K562 (cell line): ENCODE measurements at regions not wholly inside any gene's neighbourhood (a gene's known extent, or its start where the extent isn't known, plus 50 kb on each side); places are given as distances from the start of the nearest gene placed in this dataset.

Experiments used
- COPS2 ChIP-seq: fragments of 450-650 bp; conservative IDR thresholded peaks from 2 replicates; pipeline ENCODE4 v1.6.1; 2016; ENCODE audit warnings: mild to moderate bottlenecking, moderate library complexity
- NFIC ChIP-seq: fragments of 450-650 bp; IDR thresholded peaks from 2 replicates; pipeline ENCODE4 v1.6.1; 2017; ENCODE audit warnings: mild to moderate bottlenecking, inconsistent platforms
- POLR3G ChIP-seq: IDR thresholded peaks from 2 replicates; pipeline ENCODE4 v1.6.1; 2011; ENCODE audit not compliant: insufficient read length, insufficient replicate concordance; ENCODE audit errors: extremely low read depth
- STAT5A ChIP-seq: IDR thresholded peaks from 2 replicates; pipeline ENCODE4 v1.6.1; 2012; ENCODE audit warnings: low read length, inconsistent platforms, borderline replicate concordance
- ZFP36 ChIP-seq: fragments of 150-350 bp; IDR thresholded peaks from 2 replicates; pipeline ENCODE4 v1.6.1; 2018; ENCODE audit warnings: low read length, low read depth; ENCODE audit not compliant: partially characterized antibody
- ZKSCAN8 ChIP-seq: fragments of 200-800 bp; sonication (Bioruptor generic); IDR thresholded peaks from 2 replicates; pipeline ENCODE4 v1.6.1; 2016; ENCODE audit warnings: missing genetic modification characterization, missing compliant biosample characterization
- TF ChIP-seq, protein P1 (sequence below): fragments of 450-650 bp; IDR thresholded peaks from 2 replicates; pipeline ENCODE4 v1.6.1; 2016; ENCODE audit warnings: mild to moderate bottlenecking, moderate library complexity
- TF ChIP-seq, protein P2 (sequence below): fragments of 250-450 bp; sonication (Bioruptor Pico); IDR thresholded peaks from 2 replicates; pipeline ENCODE4 v1.8.0; 2022; ENCODE audit warnings: inconsistent platforms

DNA sequence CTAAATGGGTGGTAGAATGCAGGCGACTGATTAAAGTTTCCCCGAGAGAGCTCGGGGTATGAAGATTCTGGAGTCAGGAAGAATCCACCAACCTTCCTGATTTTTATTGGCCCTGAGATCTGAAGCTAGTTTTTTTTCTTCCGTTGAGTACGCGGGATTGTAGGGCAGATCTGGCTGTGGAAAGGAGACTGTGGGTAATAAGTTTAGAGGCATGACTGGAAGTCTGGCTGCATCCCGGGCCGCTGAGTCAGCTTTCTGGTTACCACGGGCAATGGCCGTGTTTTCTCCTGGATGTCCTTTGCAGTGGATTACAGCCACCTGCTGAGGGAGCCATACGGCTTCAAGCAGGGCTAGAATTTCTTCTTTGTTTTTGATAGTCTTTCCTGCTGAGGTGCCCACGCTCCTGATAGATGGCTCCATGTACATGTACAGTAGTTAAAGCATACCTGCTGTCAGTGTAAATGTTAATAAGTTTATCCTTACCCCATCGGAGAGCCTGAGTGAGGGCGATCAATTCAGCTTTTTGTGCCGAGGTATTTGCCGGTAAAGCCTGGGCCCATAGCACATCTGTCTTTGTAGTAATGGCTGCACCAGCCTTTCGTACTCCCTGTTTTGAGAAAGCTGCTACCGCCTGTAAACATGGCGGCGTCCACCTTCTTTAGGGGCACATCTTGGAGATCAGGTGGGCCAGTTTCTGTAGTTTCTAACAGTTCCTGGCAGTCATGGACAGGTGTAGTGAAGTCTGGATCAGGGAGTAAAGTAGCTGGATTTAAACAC, 154.0 kb downstream of the TRIM27 start (continued):
- TF ChIP-seq ZFP36 (no peak), POLR3G (no peak), STAT5A (no peak), COPS2 (no peak), NFIC (no peak), ZKSCAN8 (no peak)
- TF ChIP-seq, protein P1, sequence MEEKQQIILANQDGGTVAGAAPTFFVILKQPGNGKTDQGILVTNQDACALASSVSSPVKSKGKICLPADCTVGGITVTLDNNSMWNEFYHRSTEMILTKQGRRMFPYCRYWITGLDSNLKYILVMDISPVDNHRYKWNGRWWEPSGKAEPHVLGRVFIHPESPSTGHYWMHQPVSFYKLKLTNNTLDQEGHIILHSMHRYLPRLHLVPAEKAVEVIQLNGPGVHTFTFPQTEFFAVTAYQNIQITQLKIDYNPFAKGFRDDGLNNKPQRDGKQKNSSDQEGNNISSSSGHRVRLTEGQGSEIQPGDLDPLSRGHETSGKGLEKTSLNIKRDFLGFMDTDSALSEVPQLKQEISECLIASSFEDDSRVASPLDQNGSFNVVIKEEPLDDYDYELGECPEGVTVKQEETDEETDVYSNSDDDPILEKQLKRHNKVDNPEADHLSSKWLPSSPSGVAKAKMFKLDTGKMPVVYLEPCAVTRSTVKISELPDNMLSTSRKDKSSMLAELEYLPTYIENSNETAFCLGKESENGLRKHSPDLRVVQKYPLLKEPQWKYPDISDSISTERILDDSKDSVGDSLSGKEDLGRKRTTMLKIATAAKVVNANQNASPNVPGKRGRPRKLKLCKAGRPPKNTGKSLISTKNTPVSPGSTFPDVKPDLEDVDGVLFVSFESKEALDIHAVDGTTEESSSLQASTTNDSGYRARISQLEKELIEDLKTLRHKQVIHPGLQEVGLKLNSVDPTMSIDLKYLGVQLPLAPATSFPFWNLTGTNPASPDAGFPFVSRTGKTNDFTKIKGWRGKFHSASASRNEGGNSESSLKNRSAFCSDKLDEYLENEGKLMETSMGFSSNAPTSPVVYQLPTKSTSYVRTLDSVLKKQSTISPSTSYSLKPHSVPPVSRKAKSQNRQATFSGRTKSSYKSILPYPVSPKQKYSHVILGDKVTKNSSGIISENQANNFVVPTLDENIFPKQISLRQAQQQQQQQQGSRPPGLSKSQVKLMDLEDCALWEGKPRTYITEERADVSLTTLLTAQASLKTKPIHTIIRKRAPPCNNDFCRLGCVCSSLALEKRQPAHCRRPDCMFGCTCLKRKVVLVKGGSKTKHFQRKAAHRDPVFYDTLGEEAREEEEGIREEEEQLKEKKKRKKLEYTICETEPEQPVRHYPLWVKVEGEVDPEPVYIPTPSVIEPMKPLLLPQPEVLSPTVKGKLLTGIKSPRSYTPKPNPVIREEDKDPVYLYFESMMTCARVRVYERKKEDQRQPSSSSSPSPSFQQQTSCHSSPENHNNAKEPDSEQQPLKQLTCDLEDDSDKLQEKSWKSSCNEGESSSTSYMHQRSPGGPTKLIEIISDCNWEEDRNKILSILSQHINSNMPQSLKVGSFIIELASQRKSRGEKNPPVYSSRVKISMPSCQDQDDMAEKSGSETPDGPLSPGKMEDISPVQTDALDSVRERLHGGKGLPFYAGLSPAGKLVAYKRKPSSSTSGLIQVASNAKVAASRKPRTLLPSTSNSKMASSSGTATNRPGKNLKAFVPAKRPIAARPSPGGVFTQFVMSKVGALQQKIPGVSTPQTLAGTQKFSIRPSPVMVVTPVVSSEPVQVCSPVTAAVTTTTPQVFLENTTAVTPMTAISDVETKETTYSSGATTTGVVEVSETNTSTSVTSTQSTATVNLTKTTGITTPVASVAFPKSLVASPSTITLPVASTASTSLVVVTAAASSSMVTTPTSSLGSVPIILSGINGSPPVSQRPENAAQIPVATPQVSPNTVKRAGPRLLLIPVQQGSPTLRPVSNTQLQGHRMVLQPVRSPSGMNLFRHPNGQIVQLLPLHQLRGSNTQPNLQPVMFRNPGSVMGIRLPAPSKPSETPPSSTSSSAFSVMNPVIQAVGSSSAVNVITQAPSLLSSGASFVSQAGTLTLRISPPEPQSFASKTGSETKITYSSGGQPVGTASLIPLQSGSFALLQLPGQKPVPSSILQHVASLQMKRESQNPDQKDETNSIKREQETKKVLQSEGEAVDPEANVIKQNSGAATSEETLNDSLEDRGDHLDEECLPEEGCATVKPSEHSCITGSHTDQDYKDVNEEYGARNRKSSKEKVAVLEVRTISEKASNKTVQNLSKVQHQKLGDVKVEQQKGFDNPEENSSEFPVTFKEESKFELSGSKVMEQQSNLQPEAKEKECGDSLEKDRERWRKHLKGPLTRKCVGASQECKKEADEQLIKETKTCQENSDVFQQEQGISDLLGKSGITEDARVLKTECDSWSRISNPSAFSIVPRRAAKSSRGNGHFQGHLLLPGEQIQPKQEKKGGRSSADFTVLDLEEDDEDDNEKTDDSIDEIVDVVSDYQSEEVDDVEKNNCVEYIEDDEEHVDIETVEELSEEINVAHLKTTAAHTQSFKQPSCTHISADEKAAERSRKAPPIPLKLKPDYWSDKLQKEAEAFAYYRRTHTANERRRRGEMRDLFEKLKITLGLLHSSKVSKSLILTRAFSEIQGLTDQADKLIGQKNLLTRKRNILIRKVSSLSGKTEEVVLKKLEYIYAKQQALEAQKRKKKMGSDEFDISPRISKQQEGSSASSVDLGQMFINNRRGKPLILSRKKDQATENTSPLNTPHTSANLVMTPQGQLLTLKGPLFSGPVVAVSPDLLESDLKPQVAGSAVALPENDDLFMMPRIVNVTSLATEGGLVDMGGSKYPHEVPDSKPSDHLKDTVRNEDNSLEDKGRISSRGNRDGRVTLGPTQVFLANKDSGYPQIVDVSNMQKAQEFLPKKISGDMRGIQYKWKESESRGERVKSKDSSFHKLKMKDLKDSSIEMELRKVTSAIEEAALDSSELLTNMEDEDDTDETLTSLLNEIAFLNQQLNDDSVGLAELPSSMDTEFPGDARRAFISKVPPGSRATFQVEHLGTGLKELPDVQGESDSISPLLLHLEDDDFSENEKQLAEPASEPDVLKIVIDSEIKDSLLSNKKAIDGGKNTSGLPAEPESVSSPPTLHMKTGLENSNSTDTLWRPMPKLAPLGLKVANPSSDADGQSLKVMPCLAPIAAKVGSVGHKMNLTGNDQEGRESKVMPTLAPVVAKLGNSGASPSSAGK = no peak
- TF ChIP-seq, protein P2, sequence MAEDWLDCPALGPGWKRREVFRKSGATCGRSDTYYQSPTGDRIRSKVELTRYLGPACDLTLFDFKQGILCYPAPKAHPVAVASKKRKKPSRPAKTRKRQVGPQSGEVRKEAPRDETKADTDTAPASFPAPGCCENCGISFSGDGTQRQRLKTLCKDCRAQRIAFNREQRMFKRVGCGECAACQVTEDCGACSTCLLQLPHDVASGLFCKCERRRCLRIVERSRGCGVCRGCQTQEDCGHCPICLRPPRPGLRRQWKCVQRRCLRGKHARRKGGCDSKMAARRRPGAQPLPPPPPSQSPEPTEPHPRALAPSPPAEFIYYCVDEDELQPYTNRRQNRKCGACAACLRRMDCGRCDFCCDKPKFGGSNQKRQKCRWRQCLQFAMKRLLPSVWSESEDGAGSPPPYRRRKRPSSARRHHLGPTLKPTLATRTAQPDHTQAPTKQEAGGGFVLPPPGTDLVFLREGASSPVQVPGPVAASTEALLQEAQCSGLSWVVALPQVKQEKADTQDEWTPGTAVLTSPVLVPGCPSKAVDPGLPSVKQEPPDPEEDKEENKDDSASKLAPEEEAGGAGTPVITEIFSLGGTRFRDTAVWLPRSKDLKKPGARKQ (CRISPR knock-in tag) = no peak
